ENCODE measurements at regions not wholly inside any gene's neighbourhood (a gene's known extent, or its start where the extent isn't known, plus 50 kb on each side); places are given as distances from the start of the nearest gene placed in this dataset.

- TF ChIP-seq POLR2A (IDR thresholded peaks at IDR 0.05) (no peak), POLR2AphosphoS5 (IDR thresholded peaks at IDR 0.05; ENCODE audit: insufficient read depth in 1 of 2, low read depth in 1 of 2) (no peak)
Measured at GRCh38 chr12:124077701-124078100, 104.7 kb downstream of the ZNF664 start.
